HEK293 (cell line): ENCODE measurements at regions not wholly inside any gene's neighbourhood (a gene's known extent, or its start where the extent isn't known, plus 50 kb on each side); places are given as distances from the start of the nearest gene placed in this dataset.

ENCODE experiments used
- CTCF ChIA-PET: fragments of 350-600 bp; formaldehyde crosslinking; extraction: SDS; loops from one replicate; lab custom pipeline; 2021; ENCODE audit warnings: antibody characterized with exemption; lab: Yijun Ruan, JAX
- POLR2A ChIA-PET: fragments of 300-600 bp; formaldehyde crosslinking; extraction: SDS; loops from one replicate; lab custom pipeline; 2020; ENCODE audit warnings: antibody characterized with exemption, inconsistent platforms; lab: Yijun Ruan, JAX
- H3K27ac ChIP-seq: fragments of 200-500 bp; sonication (Bioruptor generic); 2 replicates; pipeline ENCODE4 v1.5.1; 2014; ENCODE audit warnings: low read depth, low read length, control low read depth, inconsistent platforms; ENCODE audit errors: extremely low read depth
- H3K36me3 ChIP-seq, 2 experiments: fragments of 200-500 bp in 1 of 2; sonication (Bioruptor generic) in 1 of 2; 1 replicate in 1 of 2; 2 replicates in 1 of 2; pipeline ENCODE4 v1.5.1; 2014 to 2017; ENCODE audit warnings: inconsistent platforms in 2 of 2, low read length in 2 of 2; ENCODE audit not compliant: control insufficient read depth in 2 of 2, insufficient read depth in 1 of 2
- H3K4me1 ChIP-seq: fragments of 200-500 bp; sonication (Bioruptor generic); 2 replicates; pipeline ENCODE4 v1.5.1; 2014; ENCODE audit warnings: mild to moderate bottlenecking, low read length, inconsistent platforms; ENCODE audit not compliant: control insufficient read depth, insufficient read depth
- H3K4me3 ChIP-seq: 2 replicates; pipeline ENCODE4 v1.5.1; 2011; ENCODE audit warnings: low read depth, mild to moderate bottlenecking, control low read depth, low read length, moderate library complexity
- H3K9me3 ChIP-seq: fragments of 200-500 bp; sonication (Bioruptor generic); 2 replicates; pipeline ENCODE4 v1.5.1; 2014; ENCODE audit warnings: low read depth, low read length, inconsistent platforms; ENCODE audit not compliant: control insufficient read depth, insufficient read depth
- ATF2 ChIP-seq: fragments of 450-650 bp; formaldehyde crosslinking; IDR thresholded peaks from 2 replicates; pipeline ENCODE4 v1.5.1; 2016; ENCODE audit warnings: missing biosample characterization, missing genetic modification characterization, low read depth
- KLF8 ChIP-seq: fragments of 450-650 bp; formaldehyde crosslinking; IDR thresholded peaks from 2 replicates; pipeline ENCODE4 v1.5.1; 2016; ENCODE audit warnings: missing biosample characterization, missing genetic modification characterization
- MEIS1 ChIP-seq: sonication (generic); formaldehyde crosslinking; IDR thresholded peaks from 2 replicates; pipeline ENCODE4 v1.8.1; 2022; ENCODE audit warnings: missing genetic modification reagents, mild to moderate bottlenecking, borderline replicate concordance
- MZF1 ChIP-seq: fragments of 450-650 bp; formaldehyde crosslinking; IDR thresholded peaks from 2 replicates; pipeline ENCODE4 v1.5.1; 2017; ENCODE audit warnings: missing biosample characterization, missing genetic modification characterization, borderline replicate concordance
- OVOL3 ChIP-seq: fragments of 450-650 bp; formaldehyde crosslinking; IDR thresholded peaks from 2 replicates; pipeline ENCODE4 v1.5.1; 2016; ENCODE audit warnings: missing biosample characterization, missing genetic modification characterization
- SCRT1 ChIP-seq: fragments of 450-650 bp; formaldehyde crosslinking; IDR thresholded peaks from 2 replicates; pipeline ENCODE4 v1.5.1; 2016; ENCODE audit warnings: missing biosample characterization, missing genetic modification characterization, borderline replicate concordance
- SP3 ChIP-seq: fragments of 450-650 bp; formaldehyde crosslinking; IDR thresholded peaks from 2 replicates; pipeline ENCODE4 v1.5.1; 2016; ENCODE audit warnings: missing biosample characterization, missing genetic modification characterization
- ZBTB44 ChIP-seq: fragments of 450-650 bp; IDR thresholded peaks from 2 replicates; pipeline ENCODE4 v1.5.1; 2018; ENCODE audit warnings: missing biosample characterization, mild to moderate bottlenecking, missing genetic modification characterization
- ZIC2 ChIP-seq: fragments of 450-650 bp; formaldehyde crosslinking; IDR thresholded peaks from 2 replicates; pipeline ENCODE4 v1.5.1; 2016; ENCODE audit warnings: missing biosample characterization, missing genetic modification characterization
- ZNF10 ChIP-seq: fragments of 450-650 bp; formaldehyde crosslinking; IDR thresholded peaks from 2 replicates; pipeline ENCODE4 v1.5.1; 2017; ENCODE audit warnings: missing biosample characterization, missing genetic modification characterization
- ZNF121 ChIP-seq: fragments of 450-650 bp; formaldehyde crosslinking; IDR thresholded peaks from 2 replicates; pipeline ENCODE4 v1.5.1; 2016; ENCODE audit warnings: missing biosample characterization, missing genetic modification characterization
- ZNF140 ChIP-seq: fragments of 450-650 bp; formaldehyde crosslinking; IDR thresholded peaks from 2 replicates; pipeline ENCODE4 v1.5.1; 2016; ENCODE audit warnings: missing biosample characterization, missing genetic modification characterization
- ZNF16 ChIP-seq: fragments of 450-650 bp; formaldehyde crosslinking; IDR thresholded peaks from 2 replicates; pipeline ENCODE4 v1.5.1; 2016; ENCODE audit warnings: low read depth, missing biosample characterization, missing genetic modification characterization
- ZNF223 ChIP-seq: fragments of 450-650 bp; formaldehyde crosslinking; IDR thresholded peaks from 2 replicates; pipeline ENCODE4 v1.5.1; 2016; ENCODE audit warnings: missing biosample characterization, missing genetic modification characterization
- ZNF23 ChIP-seq: fragments of 450-650 bp; formaldehyde crosslinking; IDR thresholded peaks from 2 replicates; pipeline ENCODE4 v1.5.1; 2016; ENCODE audit warnings: missing biosample characterization, missing genetic modification characterization, borderline replicate concordance
- ZNF274 ChIP-seq, 2 experiments: fragments of 200-500 bp in 1 of 2; fragments of 450-650 bp in 1 of 2; sonication (Bioruptor generic) in 1 of 2; formaldehyde crosslinking in 1 of 2; IDR thresholded peaks; 2 replicates each; pipeline versions ENCODE4 v1.5.1 to v1.6.1; 2014 to 2016; ENCODE audit warnings: borderline replicate concordance in 1 of 2, inconsistent platforms in 1 of 2, low read length in 1 of 2, missing biosample characterization in 1 of 2, missing genetic modification characterization in 1 of 2
- ZNF311 ChIP-seq: fragments of 450-650 bp; formaldehyde crosslinking; IDR thresholded peaks from 2 replicates; pipeline ENCODE4 v1.5.1; 2017; ENCODE audit warnings: missing biosample characterization, missing genetic modification characterization, borderline replicate concordance
- ZNF341 ChIP-seq: fragments of 450-650 bp; formaldehyde crosslinking; IDR thresholded peaks from 2 replicates; pipeline ENCODE4; 2016; ENCODE audit warnings: low read depth, missing biosample characterization, missing genetic modification characterization
- ZNF433 ChIP-seq: fragments of 450-650 bp; formaldehyde crosslinking; IDR thresholded peaks from 2 replicates; pipeline ENCODE4 v1.5.1; 2016; ENCODE audit warnings: missing biosample characterization, missing genetic modification characterization, low read depth
- ZNF514 ChIP-seq: fragments of 450-650 bp; formaldehyde crosslinking; IDR thresholded peaks from 2 replicates; pipeline ENCODE4 v1.5.1; 2016; ENCODE audit warnings: missing biosample characterization, missing genetic modification characterization
- ZNF549 ChIP-seq: fragments of 450-650 bp; IDR thresholded peaks from 2 replicates; pipeline ENCODE4 v1.5.1; 2018; ENCODE audit warnings: missing biosample characterization, missing genetic modification characterization, mild to moderate bottlenecking, inconsistent platforms, moderate library complexity
- ZNF561 ChIP-seq: fragments of 450-650 bp; IDR thresholded peaks from 2 replicates; pipeline ENCODE4 v1.5.1; 2018; ENCODE audit warnings: missing biosample characterization, missing genetic modification characterization, borderline replicate concordance
- ZNF585B ChIP-seq: fragments of 450-650 bp; formaldehyde crosslinking; IDR thresholded peaks from 2 replicates; pipeline ENCODE4 v1.5.1; 2016; ENCODE audit warnings: missing biosample characterization, missing genetic modification characterization
- ZNF600 ChIP-seq: fragments of 450-650 bp; formaldehyde crosslinking; IDR thresholded peaks from 2 replicates; pipeline ENCODE4 v1.5.1; 2016; ENCODE audit warnings: missing biosample characterization, missing genetic modification characterization
- ZNF768 ChIP-seq: fragments of 450-650 bp; formaldehyde crosslinking; IDR thresholded peaks from 2 replicates; pipeline ENCODE4 v1.5.1; 2018; ENCODE audit warnings: missing biosample characterization, mild to moderate bottlenecking, missing genetic modification characterization
- ZNF785 ChIP-seq: fragments of 450-650 bp; formaldehyde crosslinking; IDR thresholded peaks from 2 replicates; pipeline ENCODE4 v1.5.1; 2016; ENCODE audit warnings: missing biosample characterization, missing genetic modification characterization
- ZSCAN16 ChIP-seq: fragments of 450-650 bp; formaldehyde crosslinking; IDR thresholded peaks from 2 replicates; pipeline ENCODE4 v1.5.1; 2016; ENCODE audit warnings: missing biosample characterization, missing genetic modification characterization
- TF ChIP-seq, protein P1 (sequence below): fragments of 450-650 bp; formaldehyde crosslinking; optimal IDR thresholded peaks from 2 replicates; pipeline ENCODE3; 2016; ENCODE audit warnings: missing biosample characterization, mild to moderate bottlenecking, missing genetic modification characterization
- TF ChIP-seq, protein P2 (sequence below): fragments of 450-650 bp; formaldehyde crosslinking; IDR thresholded peaks from 2 replicates; pipeline ENCODE4 v1.5.1; 2017; ENCODE audit warnings: missing biosample characterization, missing genetic modification characterization

- no peak for TF ChIP-seq ZNF274 (IDR thresholded peaks at IDR 0.05; ENCODE audit: low read length)
- no peak for TF ChIP-seq ZNF274 (tag by site-specific recombination; IDR thresholded peaks at IDR 0.05; ENCODE audit: borderline replicate concordance)
- no peak for TF ChIP-seq ZIC2 (tag by site-specific recombination)
- no peak for TF ChIP-seq ZSCAN16 (tag by site-specific recombination)
- no peak for TF ChIP-seq ZNF311 (tag by site-specific recombination)
These were observed 235.9 kb upstream of the RGS17 start (continued) for GRCh38 chr6:153367021-153367420.

DNA sequence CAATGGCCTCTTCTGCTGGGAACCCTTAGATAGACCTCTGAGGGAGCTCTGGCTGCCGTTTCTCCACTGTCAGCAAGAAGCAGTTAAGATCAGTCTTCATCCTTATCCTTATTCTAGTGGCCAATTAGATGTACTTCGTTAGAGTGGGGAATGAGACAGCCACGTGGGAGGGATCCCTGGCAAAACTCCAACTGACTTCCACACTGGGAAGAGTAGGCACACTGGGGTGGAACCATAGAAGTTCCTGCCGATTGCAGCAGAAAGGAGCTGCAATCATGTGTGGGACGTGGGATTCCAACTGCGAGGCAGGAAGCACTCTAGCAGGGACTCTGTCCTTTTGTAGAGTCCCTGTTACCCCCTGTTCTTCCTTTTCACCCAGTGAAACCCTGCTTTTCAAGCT lies 226.3 kb upstream of the RGS17 start:
- CTCF ChIA-PET, result interaction anchor here (0.7 to 1.6 kb wide), 2 partner anchors 95 to 126 kb away, joined by 3 to 4 read pairs; no protein-coding TSS in a partner anchor

DNA sequence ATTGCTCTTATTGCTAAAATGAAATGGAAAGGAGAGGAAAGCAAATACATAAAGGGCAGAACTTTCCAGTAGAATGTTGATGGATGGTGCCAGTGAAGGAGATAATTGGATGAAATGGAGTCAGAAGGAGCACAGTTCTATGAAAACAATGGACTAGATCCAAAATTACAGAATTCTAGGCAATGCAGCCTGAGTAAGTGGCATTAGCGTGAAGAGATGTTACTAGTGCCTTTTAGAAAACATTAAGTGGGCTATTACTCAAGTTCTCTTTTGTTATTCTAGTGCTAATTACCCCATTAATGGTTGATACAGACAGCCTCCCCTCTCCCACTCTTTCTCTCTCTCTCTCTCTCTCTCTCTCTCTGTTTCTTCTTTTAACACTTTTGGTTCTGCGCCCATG lies 209.5 kb upstream of the RGS17 start:
- no peaks in the 10 kb centered on the region for H3K4me1 ChIP-seq
- ChIA-PET CTCF (interaction anchor here (0.7 kb wide), 1 partner anchor 580 kb away, joined by 3 read pairs; no protein-coding TSS in a partner anchor), POLR2A (no interaction called here)
- H3K36me3 ChIP-seq, result no peaks in the 10 kb centered on the region
- H3K9me3 ChIP-seq, result no peaks in the 10 kb centered on the region
- H3K27ac ChIP-seq, result no peak overlapping the region
- H3K4me3 ChIP-seq, result no peak overlapping the region
- TF ChIP-seq ZNF768 (tag by site-specific recombination) (no peak), MZF1 (tag by site-specific recombination) (no peak), SCRT1 (tag by site-specific recombination) (no peak), ZNF433 (tag by site-specific recombination) (no peak), ATF2 (tag by site-specific recombination) (no peak), ZNF549 (no peak), ZNF785 (tag by site-specific recombination) (no peak), ZNF561 (no peak), ZNF16 (no peak), ZNF10 (no peak), ZBTB44 (tag by site-specific recombination) (no peak), ZNF341 (tag by site-specific recombination) (no peak), OVOL3 (tag by site-specific recombination) (no peak), ZNF23 (tag by site-specific recombination) (no peak)

More for the DNA sequence above, 226.3 kb upstream of the RGS17 start:
- Histone ChIP-seq H3K4me3 (no peak overlapping the region), H3K27ac (no peak overlapping the region), H3K36me3 (no peaks in the 10 kb centered on the region), H3K4me1 (no peaks in the 10 kb centered on the region), H3K9me3 (no peaks in the 10 kb centered on the region)
- TF ChIP-seq, protein P1, sequence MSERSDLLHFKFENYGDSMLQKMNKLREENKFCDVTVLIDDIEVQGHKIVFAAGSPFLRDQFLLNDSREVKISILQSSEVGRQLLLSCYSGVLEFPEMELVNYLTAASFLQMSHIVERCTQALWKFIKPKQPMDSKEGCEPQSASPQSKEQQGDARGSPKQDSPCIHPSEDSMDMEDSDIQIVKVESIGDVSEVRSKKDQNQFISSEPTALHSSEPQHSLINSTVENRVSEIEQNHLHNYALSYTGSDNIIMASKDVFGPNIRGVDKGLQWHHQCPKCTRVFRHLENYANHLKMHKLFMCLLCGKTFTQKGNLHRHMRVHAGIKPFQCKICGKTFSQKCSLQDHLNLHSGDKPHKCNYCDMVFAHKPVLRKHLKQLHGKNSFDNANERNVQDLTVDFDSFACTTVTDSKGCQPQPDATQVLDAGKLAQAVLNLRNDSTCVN (tag by site-specific recombination), result no peak
- TF ChIP-seq, protein P2, sequence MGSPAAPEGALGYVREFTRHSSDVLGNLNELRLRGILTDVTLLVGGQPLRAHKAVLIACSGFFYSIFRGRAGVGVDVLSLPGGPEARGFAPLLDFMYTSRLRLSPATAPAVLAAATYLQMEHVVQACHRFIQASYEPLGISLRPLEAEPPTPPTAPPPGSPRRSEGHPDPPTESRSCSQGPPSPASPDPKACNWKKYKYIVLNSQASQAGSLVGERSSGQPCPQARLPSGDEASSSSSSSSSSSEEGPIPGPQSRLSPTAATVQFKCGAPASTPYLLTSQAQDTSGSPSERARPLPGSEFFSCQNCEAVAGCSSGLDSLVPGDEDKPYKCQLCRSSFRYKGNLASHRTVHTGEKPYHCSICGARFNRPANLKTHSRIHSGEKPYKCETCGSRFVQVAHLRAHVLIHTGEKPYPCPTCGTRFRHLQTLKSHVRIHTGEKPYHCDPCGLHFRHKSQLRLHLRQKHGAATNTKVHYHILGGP (tag by site-specific recombination), result no peak
- TF ChIP-seq ZNF514 (tag by site-specific recombination) (no peak), MEIS1 (no peak), ZNF600 (tag by site-specific recombination) (no peak), ZNF223 (tag by site-specific recombination) (no peak), SP3 (tag by site-specific recombination) (no peak), ZNF140 (no peak), KLF8 (no peak), ZBTB44 (tag by site-specific recombination) (no peak), ZNF121 (tag by site-specific recombination) (no peak), ZNF585B (no peak)
- POLR2A ChIA-PET, result no interaction called here
